ENCODE measurements at regions not wholly inside any gene's neighbourhood (a gene's known extent, or its start where the extent isn't known, plus 50 kb on each side); places are given as distances from the start of the nearest gene placed in this dataset.

DNA sequence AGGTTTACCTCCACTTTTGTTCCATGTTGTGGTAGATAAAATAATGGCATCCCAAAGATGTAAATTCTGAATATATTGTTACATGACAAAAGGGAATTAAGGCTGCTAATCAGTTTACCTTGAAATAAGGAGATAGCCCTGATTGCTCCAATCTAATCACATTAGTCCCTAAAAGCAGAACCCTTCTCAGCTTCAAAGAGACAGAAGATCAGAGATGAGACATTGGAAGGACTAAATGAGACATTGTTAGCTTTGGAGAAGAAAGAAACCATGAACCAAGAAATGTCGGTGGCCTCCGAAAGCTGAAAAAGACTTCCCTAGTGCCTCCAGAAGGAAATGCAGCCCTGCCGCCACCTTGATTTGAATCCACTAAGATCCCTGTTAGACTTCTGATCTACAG is 82.8 kb upstream of the PARP8 start:
- TF ChIP-seq, protein P1, sequence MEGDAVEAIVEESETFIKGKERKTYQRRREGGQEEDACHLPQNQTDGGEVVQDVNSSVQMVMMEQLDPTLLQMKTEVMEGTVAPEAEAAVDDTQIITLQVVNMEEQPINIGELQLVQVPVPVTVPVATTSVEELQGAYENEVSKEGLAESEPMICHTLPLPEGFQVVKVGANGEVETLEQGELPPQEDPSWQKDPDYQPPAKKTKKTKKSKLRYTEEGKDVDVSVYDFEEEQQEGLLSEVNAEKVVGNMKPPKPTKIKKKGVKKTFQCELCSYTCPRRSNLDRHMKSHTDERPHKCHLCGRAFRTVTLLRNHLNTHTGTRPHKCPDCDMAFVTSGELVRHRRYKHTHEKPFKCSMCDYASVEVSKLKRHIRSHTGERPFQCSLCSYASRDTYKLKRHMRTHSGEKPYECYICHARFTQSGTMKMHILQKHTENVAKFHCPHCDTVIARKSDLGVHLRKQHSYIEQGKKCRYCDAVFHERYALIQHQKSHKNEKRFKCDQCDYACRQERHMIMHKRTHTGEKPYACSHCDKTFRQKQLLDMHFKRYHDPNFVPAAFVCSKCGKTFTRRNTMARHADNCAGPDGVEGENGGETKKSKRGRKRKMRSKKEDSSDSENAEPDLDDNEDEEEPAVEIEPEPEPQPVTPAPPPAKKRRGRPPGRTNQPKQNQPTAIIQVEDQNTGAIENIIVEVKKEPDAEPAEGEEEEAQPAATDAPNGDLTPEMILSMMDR (IDR thresholded peaks at IDR 0.05), result no peak
- TF ChIP-seq POLR2A (IDR thresholded peaks at IDR 0.05), result no peak

Measured in heart left ventricle (tissue), 13 donors.